IMR-90 (cell line): ENCODE measurements at regions not wholly inside any gene's neighbourhood (a gene's known extent, or its start where the extent isn't known, plus 50 kb on each side); places are given as distances from the start of the nearest gene placed in this dataset.

Experiments used
- ATAC-seq: fragments of 200-7000 bp; cut with Tn5 transposase; 2 replicates; pipeline ENCODE4 v1.9.1; 2020; ENCODE audit warnings: low read depth, mild to moderate bottlenecking, moderate library complexity
- BruUV-seq: library from RNA; stranded (reverse); fragments of 400-500 nt; replicated peaks from 2 replicates; lab custom pipeline; 2021; lab: Mats Ljungman, UMichigan
- CTCF ChIA-PET: fragments of 300-600 bp; formaldehyde crosslinking; extraction: SDS; loops from one replicate; lab custom pipeline; 2021; ENCODE audit warnings: antibody characterized with exemption; lab: Yijun Ruan, JAX
- POLR2A ChIA-PET: fragments of 300-600 bp; sonication (Branson Sonifier 250); formaldehyde crosslinking; loops from one replicate; lab custom pipeline; 2022; ENCODE audit warnings: antibody characterized with exemption; ENCODE audit not compliant: unreplicated experiment; lab: Charles Lee
- DNase-seq: peaks from one replicate; pipeline ENCODE4 v3.0.0; 2013
- H2AFZ ChIP-seq: replicated peaks from 2 replicates; pipeline ENCODE3; 2013; ENCODE audit warnings: low read length, mild to moderate bottlenecking; ENCODE audit not compliant: poor library complexity
- H2AK5ac ChIP-seq: 2 replicates; pipeline ENCODE4 v1.6.1; 2013; ENCODE audit warnings: low read depth, low read length, inconsistent platforms
- H2AK9ac ChIP-seq: replicated peaks from 2 replicates; pipeline ENCODE3; 2013; ENCODE audit warnings: mild to moderate bottlenecking, low read depth, low read length, moderate library complexity; ENCODE audit not compliant: poor library complexity
- H2BK120ac ChIP-seq: 2 replicates; pipeline ENCODE4 v1.6.1; 2013; ENCODE audit warnings: low read depth, low read length, inconsistent platforms
- H2BK15ac ChIP-seq: 3 replicates; pipeline ENCODE4 v1.6.1; 2013; ENCODE audit warnings: low read depth, low read length, inconsistent platforms
- H2BK20ac ChIP-seq: 2 replicates; pipeline ENCODE4 v1.6.1; 2013; ENCODE audit warnings: low read depth, mild to moderate bottlenecking, inconsistent platforms, low read length, moderate library complexity
- H2BK5ac ChIP-seq: 2 replicates; pipeline ENCODE4 v1.6.1; 2013; ENCODE audit warnings: mild to moderate bottlenecking, low read depth, low read length, inconsistent platforms; ENCODE audit not compliant: poor library complexity, severe bottlenecking
- H3K14ac ChIP-seq: replicated peaks from 2 replicates; pipeline ENCODE4 v1.6.1; 2013; ENCODE audit warnings: low read depth, low read length, inconsistent platforms
- H3K18ac ChIP-seq: 2 replicates; pipeline ENCODE4 v1.6.1; 2013; ENCODE audit warnings: low read depth, low read length, control low read depth
- H3K23ac ChIP-seq: 2 replicates; pipeline ENCODE4 v1.6.1; 2013; ENCODE audit warnings: low read depth, low read length, inconsistent platforms
- H3K27ac ChIP-seq: 2 replicates; pipeline ENCODE4 v1.5.1; 2013; ENCODE audit warnings: mild to moderate bottlenecking, control low read depth, low read length; ENCODE audit not compliant: insufficient read depth
- H3K27me3 ChIP-seq: 2 replicates; pipeline ENCODE4 v1.6.1; 2013; ENCODE audit warnings: low read length; ENCODE audit not compliant: control insufficient read depth, insufficient read depth
- H3K36me3 ChIP-seq: 2 replicates; pipeline ENCODE4 v1.6.1; 2013; ENCODE audit warnings: low read length, mixed read lengths; ENCODE audit not compliant: control insufficient read depth, insufficient read depth
- H3K4ac ChIP-seq: 2 replicates; pipeline ENCODE4 v1.6.1; 2013; ENCODE audit warnings: low read depth, low read length, inconsistent platforms
- H3K4me1 ChIP-seq: 2 replicates; pipeline ENCODE4 v1.6.1; 2013; ENCODE audit warnings: low read length, mixed read lengths; ENCODE audit not compliant: control insufficient read depth, insufficient read depth
- H3K4me2 ChIP-seq: 2 replicates; pipeline ENCODE4 v1.6.1; 2013; ENCODE audit warnings: low read depth, mild to moderate bottlenecking, control low read depth, low read length, moderate library complexity
- H3K4me3 ChIP-seq: 2 replicates; pipeline ENCODE4 v1.5.1; 2013; ENCODE audit warnings: low read depth, mild to moderate bottlenecking, control low read depth, low read length, moderate library complexity; ENCODE audit not compliant: insufficient read depth
- H3K56ac ChIP-seq: 2 replicates; pipeline ENCODE4 v1.6.1; 2013; ENCODE audit warnings: low read length, inconsistent platforms; ENCODE audit not compliant: insufficient read depth; ENCODE audit errors: extremely low read depth
- H3K79me1 ChIP-seq, 2 experiments: 2 replicates each; pipeline ENCODE4 v1.6.1; 2013; ENCODE audit warnings: low read length in 2 of 2, inconsistent platforms in 1 of 2, low read depth in 1 of 2
- H3K9ac ChIP-seq: 2 replicates; pipeline ENCODE4 v1.6.1; 2013; ENCODE audit warnings: low read depth, low read length, control low read depth
- H3K9me1 ChIP-seq: 2 replicates; pipeline ENCODE4 v1.6.1; 2013; ENCODE audit warnings: low read length, inconsistent platforms; ENCODE audit not compliant: insufficient read depth
- H3K9me3 ChIP-seq: 2 replicates; pipeline ENCODE4 v1.6.1; 2013; ENCODE audit warnings: low read length; ENCODE audit not compliant: control insufficient read depth, insufficient read depth
- H4K20me1 ChIP-seq: 2 replicates; pipeline ENCODE4 v1.6.1; 2013; ENCODE audit warnings: low read length, inconsistent platforms; ENCODE audit not compliant: insufficient read depth
- H4K5ac ChIP-seq: 2 replicates; pipeline ENCODE4 v1.6.1; 2013; ENCODE audit warnings: mild to moderate bottlenecking, low read depth, low read length, control low read depth
- H4K8ac ChIP-seq, 2 experiments: 2 replicates each; pipeline ENCODE4 v1.6.1; 2013; ENCODE audit warnings: low read depth in 2 of 2, low read length in 2 of 2, control low read depth in 1 of 2, inconsistent platforms in 1 of 2
- H4K91ac ChIP-seq: 2 replicates; pipeline ENCODE4 v1.6.1; 2013; ENCODE audit warnings: low read depth, low read length, inconsistent platforms; ENCODE audit not compliant: insufficient read depth
- POLR2A ChIP-seq: IDR thresholded peaks from 2 replicates; pipeline ENCODE4 v1.6.1; 2012; ENCODE audit warnings: mild to moderate bottlenecking, low read depth, low read length
- WGBS, 2 experiments: methylation state at CpG; one replicate each; pipeline versions ENCODE4 v1.1.5 to v1.1.7; 2013; ENCODE audit warnings: missing lambda C conversion rate in 2 of 2; ENCODE audit not compliant: insufficient read length in 1 of 2; ENCODE audit errors: extremely low coverage in 2 of 2; 5-methylcytosine and 5-hydroxymethylcytosine counted together
- dilution Hi-C: fragments of 300-500 bp; cut with HindIII; formaldehyde crosslinking; loops from one replicate; pipeline ENCODE4 v1.14.3; 2018; ENCODE audit warnings: low sequenced_read_pairs; ENCODE audit not compliant: unreplicated experiment
- in situ Hi-C: fragments of 300-500 bp; cut with MboI; formaldehyde crosslinking; loops from 3 replicates; pipeline ENCODE4 v1.14.3; 2019; ENCODE audit warnings: low sequenced_read_pairs, inconsistent platforms, mixed read lengths
- intact Hi-C: fragments of 100-400 bp; cut with micrococcal nuclease; formaldehyde crosslinking; loops from 2 replicates; pipeline ENCODE4 v1.10.0; 2022

DNA sequence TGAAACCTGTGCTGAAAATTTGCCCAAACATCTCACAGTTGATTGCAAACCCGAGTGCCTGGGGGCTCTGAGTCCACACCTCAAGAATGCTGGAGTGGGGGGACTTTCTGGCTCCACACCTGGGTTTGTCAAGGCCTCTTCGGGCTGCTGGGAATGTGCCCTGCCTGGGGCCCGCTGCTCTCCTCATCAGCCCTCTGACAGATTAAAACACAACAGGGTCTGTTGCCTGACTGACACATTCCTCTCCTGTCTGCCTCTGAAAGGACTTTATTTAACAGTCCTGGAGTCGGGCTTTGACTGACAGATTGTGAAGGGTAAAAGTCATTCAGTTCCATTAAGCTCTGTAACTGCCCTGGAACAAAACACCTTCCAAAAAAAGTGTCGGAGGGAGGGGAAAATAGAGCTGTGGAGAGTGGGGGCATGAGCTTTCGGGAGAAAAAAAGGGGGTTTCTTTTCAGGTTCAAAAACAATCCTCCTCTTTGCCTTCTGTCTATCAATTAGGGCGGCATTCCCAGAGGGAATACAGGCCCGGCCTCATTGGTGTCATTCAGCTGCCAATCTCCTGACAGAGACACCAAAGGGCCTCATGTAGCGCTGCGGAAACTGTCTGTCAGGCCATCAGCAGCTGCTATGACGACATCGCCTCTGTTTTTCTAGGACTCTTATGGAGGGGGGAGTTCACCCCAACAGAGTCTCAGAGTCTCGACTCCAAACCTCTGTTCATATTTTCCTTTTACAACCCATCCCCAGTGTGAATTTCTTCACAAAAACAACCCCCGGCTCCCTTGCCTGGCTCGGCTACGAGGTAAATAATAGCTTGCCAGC lies 398.8 kb upstream of the NFE2L3 start:
- Histone ChIP-seq H3K4me1 (peaks cover 2% of the 10 kb centered on the region; the same call in 1 of the 2 replicates), H3K23ac (no peak overlapping the region), H4K5ac (no peak overlapping the region), H3K18ac (no peak overlapping the region), H3K9ac (no peak overlapping the region), H3K4ac (no peak overlapping the region), H2AFZ (no peak overlapping the region), H3K27me3 (no peaks in the 10 kb centered on the region), H2BK20ac (no peak overlapping the region), H2BK15ac (no peak overlapping the region), H2AK9ac (no peak overlapping the region), H3K56ac (no peak overlapping the region), H3K9me3 (no peaks in the 10 kb centered on the region), H3K27ac (no peak overlapping the region), H2BK5ac (no peak overlapping the region), H3K79me1 (no peaks in the 10 kb centered on the region), H4K20me1 (no peaks in the 10 kb centered on the region), H2BK120ac (no peak overlapping the region), H3K4me3 (no peak overlapping the region), H4K91ac (no peak overlapping the region), H3K14ac (no peak overlapping the region), H4K8ac (no peak overlapping the region), H3K36me3 (no peaks in the 10 kb centered on the region), H3K9me1 (no peaks in the 10 kb centered on the region), H3K4me2 (no peak overlapping the region), H2AK5ac (no peak overlapping the region)
- ATAC-seq: no peak
- dilution Hi-C loops (no loop called here), in situ Hi-C loops (no loop called here), intact Hi-C loops (no loop called here)
- TF ChIP-seq POLR2A: no peak
- no TSS peak for BruUV-seq
- no peak for DNase-seq
- ChIA-PET CTCF (interaction anchor here (0.5 to 0.6 kb wide), 3 partner anchors 35 to 337 kb away, joined by 3 to 4 read pairs (median 3); no protein-coding TSS in a partner anchor), POLR2A (no interaction called here)
- 28% methylated on average over 3 of the region's 16 CpGs; no CpG with 5 or more reads in 1 of the 2 experiments for WGBS, 2 experiments
